ENCODE measurements at regions not wholly inside any gene's neighbourhood (a gene's known extent, or its start where the extent isn't known, plus 50 kb on each side); places are given as distances from the start of the nearest gene placed in this dataset.

- Mint-ChIP-seq H3K4me3 (no peak overlapping the region), H3K27me3 (peaks cover 0 to 11% of the 10 kb centered on the region in 2 donors), H3K36me3 (ENCODE audit: insufficient read depth) (no peaks in the 10 kb centered on the region), H3K9me3 (peaks cover 0 to 2% of the 10 kb centered on the region in 2 donors), H3K4me1 (ENCODE audit: low read depth in 2 of 2) (no peaks in the 10 kb centered on the region), H3K27ac (no peak overlapping the region)
- DNase-seq (no peak), ATAC-seq (replicated peaks) (no peak)
Observed at GRCh38 chr18:54736981-54737380, 91.3 kb upstream of the RAB27B start.

DNA sequence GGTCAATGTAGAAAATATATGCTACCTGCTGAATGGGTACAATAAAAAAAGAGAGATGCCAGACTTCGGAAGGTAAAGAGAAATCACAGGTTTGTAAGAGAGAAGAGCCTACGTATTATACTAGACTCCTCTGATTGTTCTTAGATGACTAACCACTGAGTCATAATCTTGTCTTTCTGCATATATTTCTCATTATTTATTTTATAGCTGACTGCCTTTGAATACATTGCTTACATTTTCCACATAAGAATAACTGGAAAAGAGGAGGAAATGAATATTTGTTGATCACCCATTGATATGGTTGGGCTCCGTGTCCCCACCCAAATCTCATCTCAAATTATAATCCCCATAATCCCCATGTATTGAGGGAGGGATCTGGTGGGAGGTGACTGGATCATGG lies 90.3 kb upstream of the RAB27B start:
- DNase-seq, result no peak
- Mint-ChIP-seq H3K27me3 (peaks cover 0 to 11% of the 10 kb centered on the region in 2 donors), H3K27ac (no peak overlapping the region), H3K36me3 (ENCODE audit: insufficient read depth) (no peaks in the 10 kb centered on the region), H3K4me3 (no peak overlapping the region), H3K9me3 (peaks cover 0 to 2% of the 10 kb centered on the region in 2 donors), H3K4me1 (ENCODE audit: low read depth in 2 of 2) (no peaks in the 10 kb centered on the region)
- ATAC-seq (replicated peaks), result no peak

DNA sequence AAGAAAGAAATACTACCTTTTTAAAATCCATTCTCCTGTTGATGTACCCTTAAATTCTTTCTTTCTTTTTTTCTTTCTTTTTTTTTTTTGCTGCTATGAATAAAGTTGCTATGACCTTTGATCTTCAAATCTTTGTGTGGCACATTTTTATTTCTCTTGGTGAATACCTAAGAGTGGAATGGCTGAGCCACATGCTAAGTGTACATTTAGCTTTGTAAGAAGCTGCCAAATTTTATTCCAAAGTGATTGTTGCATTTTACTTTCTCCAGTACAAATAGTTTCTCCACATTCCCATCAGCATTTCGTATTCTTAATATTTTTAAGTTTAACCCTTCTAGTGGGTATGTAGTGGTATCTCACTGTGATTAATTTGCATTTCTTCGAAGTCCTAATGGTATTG lies 88.8 kb upstream of the RAB27B start:
- ATAC-seq (replicated peaks), result no peak
- Mint-ChIP-seq H3K36me3 (ENCODE audit: insufficient read depth) (no peaks in the 10 kb centered on the region), H3K9me3 (peaks cover 0 to 2% of the 10 kb centered on the region in 2 donors), H3K4me3 (no peak overlapping the region), H3K4me1 (ENCODE audit: low read depth in 2 of 2) (no peaks in the 10 kb centered on the region), H3K27ac (no peak overlapping the region), H3K27me3 (peaks cover 0 to 11% of the 10 kb centered on the region in 2 donors)
- DNase-seq, result no peak

- no peak overlapping the region for H3K4me3 Mint-ChIP-seq
- no peak for ATAC-seq (replicated peaks)
- peaks cover 0 to 11% of the 10 kb centered on the region in 2 donors for H3K27me3 Mint-ChIP-seq
- H3K36me3 Mint-ChIP-seq (ENCODE audit: insufficient read depth), result no peaks in the 10 kb centered on the region
- no peak for DNase-seq
- H3K27ac Mint-ChIP-seq, result no peak overlapping the region
- H3K4me1 Mint-ChIP-seq (ENCODE audit: low read depth in 2 of 2), result no peaks in the 10 kb centered on the region
- H3K9me3 Mint-ChIP-seq, result peaks cover 0 to 2% of the 10 kb centered on the region in 2 donors
Observed at GRCh38 chr18:54740136-54740846, 88.0 kb upstream of the RAB27B start.

DNA sequence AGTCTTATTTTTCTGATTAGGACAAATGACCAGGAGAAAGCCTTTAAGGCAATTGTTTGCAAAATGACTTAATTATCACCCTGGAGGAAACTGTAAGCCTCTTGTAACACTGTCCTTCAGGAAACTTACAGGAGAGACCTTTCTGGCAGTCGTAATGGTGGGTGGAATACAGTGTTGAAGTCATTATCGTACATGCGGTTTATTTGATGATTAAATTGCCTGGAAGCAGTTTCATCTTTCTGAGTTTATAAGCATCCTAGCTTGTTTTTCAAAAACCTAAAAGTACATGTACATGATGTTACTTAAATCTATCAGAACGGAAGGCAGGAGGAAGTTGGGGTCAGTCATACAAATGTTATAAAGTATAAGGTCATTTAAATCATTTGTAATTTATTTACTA lies 86.2 kb upstream of the RAB27B start:
- ATAC-seq (replicated peaks) (no peak), DNase-seq (no peak)
- H3K36me3 Mint-ChIP-seq (ENCODE audit: insufficient read depth), result no peaks in the 10 kb centered on the region
- no peak overlapping the region for H3K27ac Mint-ChIP-seq
- H3K9me3 Mint-ChIP-seq, result peaks cover 0 to 2% of the 10 kb centered on the region in 2 donors
- H3K4me3 Mint-ChIP-seq, result no peak overlapping the region
- no peaks in the 10 kb centered on the region for H3K4me1 Mint-ChIP-seq (ENCODE audit: low read depth in 2 of 2)
- H3K27me3 Mint-ChIP-seq, result peaks cover 0 to 11% of the 10 kb centered on the region in 2 donors

GRCh38 chr18:54742659-54743604 lies 85.3 kb upstream of the RAB27B start:
- Mint-ChIP-seq H3K4me3 (no peak overlapping the region), H3K27ac (no peak overlapping the region), H3K9me3 (peaks cover 0 to 2% of the 10 kb centered on the region in 2 donors), H3K4me1 (ENCODE audit: low read depth in 2 of 2) (no peaks in the 10 kb centered on the region), H3K27me3 (peaks cover 0 to 7% of the 10 kb centered on the region in 2 donors), H3K36me3 (ENCODE audit: insufficient read depth) (no peaks in the 10 kb centered on the region)
- ATAC-seq (replicated peaks), result no peak
- no peak for DNase-seq

GRCh38 chr18:54743605-54743995 lies 84.7 kb upstream of the RAB27B start:
- no peaks in the 10 kb centered on the region for H3K9me3 Mint-ChIP-seq
- H3K4me1 Mint-ChIP-seq (ENCODE audit: low read depth in 2 of 2), result no peaks in the 10 kb centered on the region
- peaks cover 0 to under 1% of the 10 kb centered on the region in 2 donors for H3K27me3 Mint-ChIP-seq
- H3K27ac Mint-ChIP-seq, result no peak overlapping the region
- no peaks in the 10 kb centered on the region for H3K36me3 Mint-ChIP-seq (ENCODE audit: insufficient read depth)
- H3K4me3 Mint-ChIP-seq, result no peak overlapping the region
- no peak for ATAC-seq (replicated peaks)
- no peak for DNase-seq

- Mint-ChIP-seq H3K9me3 (no peaks in the 10 kb centered on the region), H3K36me3 (ENCODE audit: insufficient read depth) (no peaks in the 10 kb centered on the region), H3K27me3 (peaks cover 0 to 7% of the 10 kb centered on the region in 2 donors), H3K4me1 (ENCODE audit: low read depth in 2 of 2) (no peaks in the 10 kb centered on the region), H3K27ac (no peak overlapping the region), H3K4me3 (no peak overlapping the region)
- DNase-seq (no peak), ATAC-seq (replicated peaks) (no peak)
Observed at GRCh38 chr18:54749291-54749690, 79.0 kb upstream of the RAB27B start.

- H3K36me3 Mint-ChIP-seq (ENCODE audit: insufficient read depth), result no peaks in the 10 kb centered on the region
- no peak overlapping the region for H3K4me3 Mint-ChIP-seq
- peaks cover 0 to 7% of the 10 kb centered on the region in 2 donors for H3K27me3 Mint-ChIP-seq
- no peak overlapping the region for H3K27ac Mint-ChIP-seq
- ATAC-seq (replicated peaks), result no peak
- H3K9me3 Mint-ChIP-seq, result no peaks in the 10 kb centered on the region
- H3K4me1 Mint-ChIP-seq (ENCODE audit: low read depth in 2 of 2), result no peaks in the 10 kb centered on the region
- no peak for DNase-seq
Observed at GRCh38 chr18:54750350-54750749, 77.9 kb upstream of the RAB27B start.

- peaks cover 0 to 7% of the 10 kb centered on the region in 2 donors for H3K27me3 Mint-ChIP-seq
- H3K27ac Mint-ChIP-seq, result no peak overlapping the region
- DNase-seq (no peak), ATAC-seq (replicated peaks) (no peak)
- H3K4me3 Mint-ChIP-seq, result no peak overlapping the region
- no peaks in the 10 kb centered on the region for H3K36me3 Mint-ChIP-seq (ENCODE audit: insufficient read depth)
- no peaks in the 10 kb centered on the region for H3K4me1 Mint-ChIP-seq (ENCODE audit: low read depth in 2 of 2)
- H3K9me3 Mint-ChIP-seq, result no peaks in the 10 kb centered on the region
Observed at GRCh38 chr18:54752185-54752584, 76.1 kb upstream of the RAB27B start.

DNA sequence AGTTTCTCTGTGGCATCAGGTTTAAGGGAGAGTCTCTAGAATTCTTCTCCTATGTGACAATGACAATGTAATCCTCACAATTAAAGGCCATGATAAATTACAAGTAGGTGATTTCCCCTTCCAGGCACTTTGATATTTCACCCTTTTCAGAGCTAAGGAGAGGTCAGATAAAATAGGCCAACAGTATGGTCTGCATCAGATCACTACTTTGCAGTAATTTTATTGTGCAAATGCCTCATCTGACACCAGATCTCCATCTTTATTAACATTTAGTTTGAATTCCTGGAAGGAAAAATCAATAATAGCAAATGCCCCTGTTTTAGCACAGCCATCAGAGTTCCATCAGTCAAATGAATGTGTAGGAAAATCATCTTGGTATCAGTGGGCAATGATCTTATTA lies 72.8 kb upstream of the RAB27B start:
- H3K4me3 Mint-ChIP-seq, result no peak overlapping the region

DNA sequence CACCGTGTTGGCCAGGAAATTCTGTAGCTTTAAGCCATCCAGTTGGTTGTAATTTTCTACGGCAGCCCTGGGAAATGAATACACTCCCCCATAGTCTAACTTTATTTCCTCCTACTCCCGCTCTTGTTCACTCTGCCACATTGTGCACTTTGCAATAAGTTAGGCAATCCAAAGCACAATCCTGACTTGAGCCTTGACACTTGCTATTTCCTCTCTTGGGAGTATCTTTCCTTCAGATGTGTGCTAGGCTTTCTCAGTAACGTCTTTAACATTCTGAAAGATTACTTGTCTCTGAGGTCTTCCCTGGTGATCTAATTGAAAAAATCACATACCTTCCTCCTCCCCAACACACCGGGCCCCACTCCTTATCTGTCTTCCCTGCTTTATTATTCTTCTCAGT lies 65.9 kb upstream of the RAB27B start:
- Mint-ChIP-seq H3K27ac (no peak overlapping the region), H3K27me3 (peaks cover 11 to 13% of the 10 kb centered on the region in 2 donors), H3K4me1 (ENCODE audit: low read depth in 2 of 2) (no peaks in the 10 kb centered on the region), H3K4me3 (no peak overlapping the region), H3K36me3 (ENCODE audit: insufficient read depth) (no peaks in the 10 kb centered on the region), H3K9me3 (no peaks in the 10 kb centered on the region)
- no peak for DNase-seq
- ATAC-seq (replicated peaks), result no peak

More for the DNA sequence above, 72.8 kb upstream of the RAB27B start:
- H3K27me3 Mint-ChIP-seq, result peaks cover 0 to 7% of the 10 kb centered on the region in 2 donors
- no peak overlapping the region for H3K27ac Mint-ChIP-seq
- no peaks in the 10 kb centered on the region for H3K9me3 Mint-ChIP-seq
- no peaks in the 10 kb centered on the region for H3K36me3 Mint-ChIP-seq (ENCODE audit: insufficient read depth)
- H3K4me1 Mint-ChIP-seq (ENCODE audit: low read depth in 2 of 2), result no peaks in the 10 kb centered on the region
- ATAC-seq (replicated peaks) (no peak), DNase-seq (no peak)

- no peaks in the 10 kb centered on the region for H3K4me1 Mint-ChIP-seq (ENCODE audit: low read depth in 2 of 2)
- H3K27me3 Mint-ChIP-seq, result peaks cover 11 to 13% of the 10 kb centered on the region in 2 donors
- no peaks in the 10 kb centered on the region for H3K9me3 Mint-ChIP-seq
- no peak for DNase-seq
- no peak overlapping the region for H3K4me3 Mint-ChIP-seq
- no peak overlapping the region for H3K27ac Mint-ChIP-seq
- no peaks in the 10 kb centered on the region for H3K36me3 Mint-ChIP-seq (ENCODE audit: insufficient read depth)
- ATAC-seq (replicated peaks), result no peak
Observed at GRCh38 chr18:54764786-54765185, 63.5 kb upstream of the RAB27B start.

All from effector memory CD8-positive, alpha-beta T cell (primary cell).